ENCODE measurements at regions not wholly inside any gene's neighbourhood (a gene's known extent, or its start where the extent isn't known, plus 50 kb on each side); places are given as distances from the start of the nearest gene placed in this dataset.

GRCh38 chr6:15985379-15985959, 143.4 kb upstream of the MYLIP start:
- Mint-ChIP-seq H3K27ac (ENCODE audit: low read depth) (no peak overlapping the region), H3K4me3 (no peak overlapping the region), H3K4me1 (peaks cover 6% of the 10 kb centered on the region), H3K36me3 (ENCODE audit: insufficient read depth) (no peaks in the 10 kb centered on the region), H3K9me3 (no peaks in the 10 kb centered on the region), H3K27me3 (no peaks in the 10 kb centered on the region)
- ATAC-seq (replicated peaks; ENCODE audit: extremely low read depth, poor library complexity, severe bottlenecking) (no peak), DNase-seq (ENCODE audit: low spot score in 2 of 2) (no peak)

GRCh38 chr6:15981956-15982355, 146.9 kb upstream of the MYLIP start:
- Mint-ChIP-seq H3K4me3 (no peak overlapping the region), H3K27me3 (no peaks in the 10 kb centered on the region), H3K9me3 (no peaks in the 10 kb centered on the region), H3K4me1 (no peaks in the 10 kb centered on the region), H3K36me3 (ENCODE audit: insufficient read depth) (no peaks in the 10 kb centered on the region), H3K27ac (ENCODE audit: low read depth) (no peak overlapping the region)
- no peak for DNase-seq (ENCODE audit: low spot score in 2 of 2)
- no peak for ATAC-seq (replicated peaks; ENCODE audit: extremely low read depth, poor library complexity, severe bottlenecking)

- H3K4me3 Mint-ChIP-seq, result no peak overlapping the region
- no peaks in the 10 kb centered on the region for H3K36me3 Mint-ChIP-seq (ENCODE audit: insufficient read depth)
- no peaks in the 10 kb centered on the region for H3K27me3 Mint-ChIP-seq
These were observed 148.1 kb upstream of the MYLIP start for GRCh38 chr6:15980801-15981200.

GRCh38 chr6:15978426-15978825, 150.5 kb upstream of the MYLIP start:
- H3K27me3 Mint-ChIP-seq, result no peaks in the 10 kb centered on the region
- no peak for ATAC-seq (replicated peaks; ENCODE audit: extremely low read depth, poor library complexity, severe bottlenecking)
- no peaks in the 10 kb centered on the region for H3K4me1 Mint-ChIP-seq

More at GRCh38 chr6:15980801-15981200, 148.1 kb upstream of the MYLIP start:
- no peak for ATAC-seq (replicated peaks; ENCODE audit: extremely low read depth, poor library complexity, severe bottlenecking)
- Mint-ChIP-seq H3K4me1 (no peaks in the 10 kb centered on the region), H3K27ac (ENCODE audit: low read depth) (no peak overlapping the region), H3K9me3 (no peaks in the 10 kb centered on the region)
- no peak for DNase-seq (ENCODE audit: low spot score in 2 of 2)

GRCh38 chr6:15977050-15977449, 151.8 kb upstream of the MYLIP start:
- Mint-ChIP-seq H3K9me3 (peaks cover 5% of the 10 kb centered on the region), H3K4me3 (no peak overlapping the region), H3K27me3 (no peaks in the 10 kb centered on the region), H3K4me1 (no peaks in the 10 kb centered on the region), H3K36me3 (ENCODE audit: insufficient read depth) (peaks cover 2% of the 10 kb centered on the region), H3K27ac (ENCODE audit: low read depth) (no peak overlapping the region)
- no peak for DNase-seq (ENCODE audit: low spot score in 2 of 2)
- no peak for ATAC-seq (replicated peaks; ENCODE audit: extremely low read depth, poor library complexity, severe bottlenecking)

More at GRCh38 chr6:15978426-15978825, 150.5 kb upstream of the MYLIP start:
- DNase-seq (ENCODE audit: low spot score in 2 of 2), result no peak
- H3K27ac Mint-ChIP-seq (ENCODE audit: low read depth), result no peak overlapping the region
- H3K36me3 Mint-ChIP-seq (ENCODE audit: insufficient read depth), result peaks cover 2% of the 10 kb centered on the region
- peaks cover 5% of the 10 kb centered on the region for H3K9me3 Mint-ChIP-seq
- H3K4me3 Mint-ChIP-seq, result no peak overlapping the region

GRCh38 chr6:15974817-15975216, 154.1 kb upstream of the MYLIP start:
- Mint-ChIP-seq H3K27me3 (no peaks in the 10 kb centered on the region), H3K36me3 (ENCODE audit: insufficient read depth) (peaks cover 2% of the 10 kb centered on the region), H3K4me1 (no peaks in the 10 kb centered on the region), H3K27ac (ENCODE audit: low read depth) (no peak overlapping the region), H3K4me3 (no peak overlapping the region), H3K9me3 (peaks cover 5% of the 10 kb centered on the region)
- DNase-seq (ENCODE audit: low spot score in 2 of 2), result no peak
- ATAC-seq (replicated peaks; ENCODE audit: extremely low read depth, poor library complexity, severe bottlenecking), result no peak

- H3K4me3 Mint-ChIP-seq, result no peak overlapping the region
- ATAC-seq (replicated peaks; ENCODE audit: extremely low read depth, poor library complexity, severe bottlenecking), result no peak
- peaks cover 5% of the 10 kb centered on the region for H3K9me3 Mint-ChIP-seq
- H3K4me1 Mint-ChIP-seq, result no peaks in the 10 kb centered on the region
- H3K36me3 Mint-ChIP-seq (ENCODE audit: insufficient read depth), result peaks cover 2% of the 10 kb centered on the region
- H3K27me3 Mint-ChIP-seq, result no peaks in the 10 kb centered on the region
- DNase-seq (ENCODE audit: low spot score in 2 of 2), result no peak
- H3K27ac Mint-ChIP-seq (ENCODE audit: low read depth), result no peak overlapping the region
These were observed 158.4 kb upstream of the MYLIP start for GRCh38 chr6:15970517-15970916.

GRCh38 chr6:15969236-15969778, 159.6 kb upstream of the MYLIP start:
- H3K4me1 Mint-ChIP-seq, result no peaks in the 10 kb centered on the region
- ATAC-seq (replicated peaks; ENCODE audit: extremely low read depth, poor library complexity, severe bottlenecking) (no peak), DNase-seq (ENCODE audit: low spot score in 2 of 2) (no peak)
- H3K36me3 Mint-ChIP-seq (ENCODE audit: insufficient read depth), result peaks cover 2% of the 10 kb centered on the region
- H3K9me3 Mint-ChIP-seq, result peaks cover 5% of the 10 kb centered on the region
- no peak overlapping the region for H3K4me3 Mint-ChIP-seq
- no peaks in the 10 kb centered on the region for H3K27me3 Mint-ChIP-seq
- no peak overlapping the region for H3K27ac Mint-ChIP-seq (ENCODE audit: low read depth)

- ATAC-seq (replicated peaks; ENCODE audit: extremely low read depth, poor library complexity, severe bottlenecking) (no peak), DNase-seq (ENCODE audit: low spot score in 2 of 2) (no peak)
- Mint-ChIP-seq H3K4me1 (peaks cover 5% of the 10 kb centered on the region), H3K4me3 (no peak overlapping the region), H3K36me3 (ENCODE audit: insufficient read depth) (no peaks in the 10 kb centered on the region), H3K27ac (ENCODE audit: low read depth) (no peak overlapping the region), H3K9me3 (no peaks in the 10 kb centered on the region), H3K27me3 (no peaks in the 10 kb centered on the region)
These were observed 160.4 kb upstream of the MYLIP start for GRCh38 chr6:15968519-15968918.

- H3K27ac Mint-ChIP-seq (ENCODE audit: low read depth), result no peak overlapping the region
- H3K27me3 Mint-ChIP-seq, result no peaks in the 10 kb centered on the region
- peaks cover 26% of the 10 kb centered on the region for H3K4me1 Mint-ChIP-seq
- ATAC-seq (replicated peaks; ENCODE audit: extremely low read depth, poor library complexity, severe bottlenecking) (no peak), DNase-seq (ENCODE audit: low spot score in 2 of 2) (no peak)
- no peaks in the 10 kb centered on the region for H3K9me3 Mint-ChIP-seq
- no peaks in the 10 kb centered on the region for H3K36me3 Mint-ChIP-seq (ENCODE audit: insufficient read depth)
- no peak overlapping the region for H3K4me3 Mint-ChIP-seq
These were observed 162.8 kb upstream of the MYLIP start for GRCh38 chr6:15966000-15966520.

- Mint-ChIP-seq H3K27ac (ENCODE audit: low read depth) (peak overlapping the region; percentile 20), H3K27me3 (no peaks in the 10 kb centered on the region), H3K36me3 (ENCODE audit: insufficient read depth) (no peaks in the 10 kb centered on the region), H3K9me3 (no peaks in the 10 kb centered on the region), H3K4me1 (peaks cover 27% of the 10 kb centered on the region), H3K4me3 (no peak overlapping the region)
- DNase-seq (ENCODE audit: low spot score in 2 of 2) (no peak), ATAC-seq (replicated peaks; ENCODE audit: extremely low read depth, poor library complexity, severe bottlenecking) (no peak)
These were observed 166.5 kb upstream of the MYLIP start for GRCh38 chr6:15962449-15962764.

GRCh38 chr6:15961635-15962448, 167.0 kb upstream of the MYLIP start:
- Mint-ChIP-seq H3K36me3 (ENCODE audit: insufficient read depth) (no peaks in the 10 kb centered on the region), H3K9me3 (no peaks in the 10 kb centered on the region), H3K27ac (ENCODE audit: low read depth) (peak overlapping the region; percentile 20), H3K4me1 (peaks cover 30% of the 10 kb centered on the region), H3K4me3 (no peak overlapping the region), H3K27me3 (no peaks in the 10 kb centered on the region)
- DNase-seq (ENCODE audit: low spot score in 2 of 2), result no peak
- no peak for ATAC-seq (replicated peaks; ENCODE audit: extremely low read depth, poor library complexity, severe bottlenecking)
